ENCODE measurements at regions not wholly inside any gene's neighbourhood (a gene's known extent, or its start where the extent isn't known, plus 50 kb on each side); places are given as distances from the start of the nearest gene placed in this dataset.

- H3K4me1 ChIP-seq: no peaks in the 10 kb centered on the region
- H3K4me3 ChIP-seq: no peak overlapping the region
- H3K27me3 ChIP-seq: peaks cover 0 to 3% of the 10 kb centered on the region in 2 donors
- no peaks in the 10 kb centered on the region for H3K9me3 ChIP-seq
- no peak for DNase-seq
- TF ChIP-seq CTCF (IDR thresholded peaks at IDR 0.05): no peak
- no peak overlapping the region for H3K27ac ChIP-seq
- intact Hi-C loops (cut with DNase I; ENCODE audit: low total_unique reads): no loop called here
- no peaks in the 10 kb centered on the region for H3K36me3 ChIP-seq
Measured at GRCh38 chr5:2631758-2632157, 119.7 kb downstream of the IRX2 start.

GRCh38 chr5:2629045-2629444, 122.4 kb downstream of the IRX2 start:
- DNase-seq: no peak
- no peaks in the 10 kb centered on the region for H3K36me3 ChIP-seq
- H3K9me3 ChIP-seq: no peaks in the 10 kb centered on the region
- no peak for TF ChIP-seq CTCF (IDR thresholded peaks at IDR 0.05)
- H3K4me1 ChIP-seq: no peaks in the 10 kb centered on the region
- intact Hi-C loops (cut with DNase I; ENCODE audit: low total_unique reads): no loop called here
- H3K27me3 ChIP-seq: peaks cover 0 to 3% of the 10 kb centered on the region in 2 donors
- H3K4me3 ChIP-seq: no peak overlapping the region
- H3K27ac ChIP-seq: no peak overlapping the region

GRCh38 chr5:2627867-2628266, 123.6 kb downstream of the IRX2 start:
- intact Hi-C loops (cut with DNase I; ENCODE audit: low total_unique reads): no loop called here
- H3K27ac ChIP-seq: no peak overlapping the region
- no peaks in the 10 kb centered on the region for H3K36me3 ChIP-seq
- no peak overlapping the region for H3K4me3 ChIP-seq
- no peaks in the 10 kb centered on the region for H3K4me1 ChIP-seq
- no peak for DNase-seq
- no peak for TF ChIP-seq CTCF (IDR thresholded peaks at IDR 0.05)
- no peaks in the 10 kb centered on the region for H3K9me3 ChIP-seq
- H3K27me3 ChIP-seq: peaks cover 0 to 3% of the 10 kb centered on the region in 2 donors

- no peak overlapping the region for H3K4me3 ChIP-seq
- no peak overlapping the region for H3K27ac ChIP-seq
- no peaks in the 10 kb centered on the region for H3K36me3 ChIP-seq
- H3K4me1 ChIP-seq: no peaks in the 10 kb centered on the region
- no peak for DNase-seq
- intact Hi-C loops (cut with DNase I; ENCODE audit: low total_unique reads): no loop called here
- no peaks in the 10 kb centered on the region for H3K9me3 ChIP-seq
- TF ChIP-seq CTCF (IDR thresholded peaks at IDR 0.05): no peak
- H3K27me3 ChIP-seq: peaks cover 0 to 3% of the 10 kb centered on the region in 2 donors
Measured at GRCh38 chr5:2626572-2626971, 124.9 kb downstream of the IRX2 start.

GRCh38 chr5:2622866-2623265, 128.6 kb downstream of the IRX2 start:
- DNase-seq: no peak
- intact Hi-C loops (cut with DNase I; ENCODE audit: low total_unique reads): no loop called here
- Histone ChIP-seq H3K4me3 (no peak overlapping the region), H3K27me3 (peaks cover 0 to 3% of the 10 kb centered on the region in 2 donors), H3K27ac (no peak overlapping the region), H3K4me1 (no peaks in the 10 kb centered on the region), H3K36me3 (no peaks in the 10 kb centered on the region), H3K9me3 (no peaks in the 10 kb centered on the region)
- TF ChIP-seq CTCF (IDR thresholded peaks at IDR 0.05): no peak

GRCh38 chr5:2621631-2622030, 129.8 kb downstream of the IRX2 start:
- no peak for TF ChIP-seq CTCF (IDR thresholded peaks at IDR 0.05)
- H3K36me3 ChIP-seq: no peaks in the 10 kb centered on the region
- intact Hi-C loops (cut with DNase I; ENCODE audit: low total_unique reads): no loop called here
- no peak overlapping the region for H3K27ac ChIP-seq
- no peak overlapping the region for H3K4me3 ChIP-seq
- no peak for DNase-seq
- no peaks in the 10 kb centered on the region for H3K27me3 ChIP-seq
- H3K9me3 ChIP-seq: no peaks in the 10 kb centered on the region
- no peaks in the 10 kb centered on the region for H3K4me1 ChIP-seq

Measured in tibial artery (tissue), 4 donors.